Endothelial cell of umbilical vein (primary cell): ENCODE measurements at regions not wholly inside any gene's neighbourhood (a gene's known extent, or its start where the extent isn't known, plus 50 kb on each side); places are given as distances from the start of the nearest gene placed in this dataset.

Source experiments
- BruUV-seq: library from RNA; stranded (reverse); fragments of 400-500 nt; replicated peaks from 2 replicates; lab custom pipeline; 2021; lab: Mats Ljungman, UMichigan
- CTCF ChIA-PET: fragments of 300-600, 350-600 bp; sonication (Branson Sonifier 250); formaldehyde crosslinking; loops from one replicate; lab custom pipeline; 2021; ENCODE audit warnings: antibody characterized with exemption, inconsistent platforms; lab: Charles Lee
- POLR2A ChIA-PET: fragments of 300-600, 350-600 bp; sonication (Branson Sonifier 250); formaldehyde crosslinking; loops from one replicate; lab custom pipeline; 2021; ENCODE audit warnings: antibody characterized with exemption, inconsistent platforms; lab: Charles Lee
- DNase-seq: peaks from one replicate; pipeline ENCODE4 v3.0.0-alpha.2; 2011; ENCODE audit warnings: low read depth, low spot score
- FAIRE-seq: peaks from 2 replicates; lab custom pipeline; 2011; peaks lifted over from hg19 to GRCh38; lab: Jason Lieb, UNC
- H2AFZ ChIP-seq: 2 replicates; pipeline ENCODE4 v1.6.0; 2012; ENCODE audit warnings: low read depth, low read length, control low read depth, inconsistent platforms
- H3K27ac ChIP-seq: 2 replicates; pipeline ENCODE4 v1.5.1; 2011; ENCODE audit warnings: low read depth, mild to moderate bottlenecking, control low read depth, low read length, moderate library complexity; ENCODE audit not compliant: insufficient read depth
- H3K27me3 ChIP-seq, 2 experiments: 2 replicates each; pipeline versions ENCODE4 v1.6.0 to v1.6.1; 2011; ENCODE audit warnings: low read length in 2 of 2, mixed read lengths in 1 of 2; ENCODE audit not compliant: control insufficient read depth in 2 of 2, insufficient read depth in 2 of 2
- H3K36me3 ChIP-seq, 2 experiments: 2 replicates in 1 of 2; 3 replicates in 1 of 2; pipeline ENCODE4 v1.5.1; 2011; ENCODE audit warnings: low read length in 2 of 2, mild to moderate bottlenecking in 1 of 2, moderate library complexity in 1 of 2; ENCODE audit not compliant: control insufficient read depth in 2 of 2, insufficient read depth in 2 of 2; ENCODE audit errors: extremely low read depth in 1 of 2
- H3K4me1 ChIP-seq: 3 replicates; pipeline ENCODE4 v1.5.1; 2011; ENCODE audit warnings: mild to moderate bottlenecking, low read length; ENCODE audit not compliant: control insufficient read depth, insufficient read depth; ENCODE audit errors: extremely low read depth
- H3K4me2 ChIP-seq: 2 replicates; pipeline ENCODE4 v1.6.1; 2011; ENCODE audit warnings: low read length, control low read depth, mixed read lengths; ENCODE audit not compliant: insufficient read depth
- H3K4me3 ChIP-seq, 3 experiments: fragments of 200-600 bp in 1 of 3; sonication (generic), shearing (Covaris generic) in 1 of 3; replicated peaks in 1 of 3; 2 replicates each; pipeline ENCODE4 v1.5.1; 2011 to 2016; ENCODE audit warnings: control low read depth in 3 of 3, low read length in 3 of 3, mild to moderate bottlenecking in 2 of 3, inconsistent platforms in 1 of 3, low read depth in 1 of 3, moderate library complexity in 1 of 3; ENCODE audit not compliant: insufficient read depth in 1 of 3
- H3K79me2 ChIP-seq: 2 replicates; pipeline ENCODE4 v1.6.0; 2012; ENCODE audit warnings: low read length, inconsistent platforms; ENCODE audit not compliant: control insufficient read depth, insufficient read depth
- H3K9ac ChIP-seq: replicated peaks from 2 replicates; pipeline ENCODE3; 2011; ENCODE audit warnings: low read length, control low read depth; ENCODE audit not compliant: insufficient read depth; ENCODE audit errors: extremely low read depth
- H3K9me1 ChIP-seq: replicated peaks from 3 replicates; pipeline ENCODE4 v1.6.0; 2011; ENCODE audit warnings: mild to moderate bottlenecking, low read length; ENCODE audit not compliant: control insufficient read depth, insufficient read depth; ENCODE audit errors: extremely low read depth
- H3K9me3 ChIP-seq: replicated peaks from 2 replicates; pipeline ENCODE4 v1.5.1; 2012; ENCODE audit warnings: low read length, inconsistent platforms; ENCODE audit not compliant: control insufficient read depth, insufficient read depth
- H4K20me1 ChIP-seq: replicated peaks from 2 replicates; pipeline ENCODE3; 2011; ENCODE audit warnings: mild to moderate bottlenecking, low read length; ENCODE audit not compliant: control insufficient read depth, insufficient read depth; ENCODE audit errors: extremely low read depth
- CTCF ChIP-seq, 2 donors: IDR thresholded peaks; 1 replicate in 1 of 2; 2 replicates in 1 of 2; pipeline ENCODE4 v1.5.1; 2011; ENCODE audit warnings: low read length in 2 of 2, mild to moderate bottlenecking in 2 of 2, moderate library complexity in 2 of 2, control low read depth in 1 of 2, inconsistent platforms in 1 of 2, low read depth in 1 of 2; ENCODE audit not compliant: insufficient read depth in 1 of 2; ENCODE audit errors: extremely low read depth in 1 of 2
- EZH2 ChIP-seq: IDR thresholded peaks from 2 replicates; pipeline ENCODE4 v1.6.1; 2012; ENCODE audit warnings: borderline replicate concordance, low read depth, mild to moderate bottlenecking, moderate library complexity, low read length, inconsistent platforms; ENCODE audit not compliant: severe bottlenecking
- FOS ChIP-seq: IDR thresholded peaks from 2 replicates; pipeline ENCODE4 v1.6.1; 2011; ENCODE audit warnings: mild to moderate bottlenecking, low read length, moderate library complexity, borderline replicate concordance; ENCODE audit not compliant: insufficient read depth
- GATA2 ChIP-seq: IDR thresholded peaks from 2 replicates; pipeline ENCODE4 v1.7.0; 2011; ENCODE audit warnings: low read depth, mild to moderate bottlenecking, moderate library complexity, mixed read lengths, low read length; ENCODE audit not compliant: insufficient read length, insufficient read depth
- JUN ChIP-seq: IDR thresholded peaks from 2 replicates; pipeline ENCODE4 v1.6.1; 2011; ENCODE audit warnings: borderline replicate concordance, low read depth; ENCODE audit not compliant: insufficient read length, insufficient read depth
- MYC ChIP-seq: IDR thresholded peaks from one replicate; pipeline ENCODE4 v1.6.1; 2011; ENCODE audit warnings: mild to moderate bottlenecking, low read depth, low read length
- POLR2A ChIP-seq: IDR thresholded peaks from 2 replicates; pipeline ENCODE4 v1.6.1; 2012; ENCODE audit warnings: low read depth, mild to moderate bottlenecking, control low read depth, low read length
- POLR2AphosphoS5 ChIP-seq: IDR thresholded peaks from 2 replicates; pipeline ENCODE4 v1.6.1; 2012; ENCODE audit warnings: low read depth, mild to moderate bottlenecking, control low read depth, low read length, moderate library complexity; ENCODE audit not compliant: insufficient read depth
- dilution Hi-C: fragments of 300-500 bp; cut with MboI; formaldehyde crosslinking; loops from one replicate; pipeline ENCODE4 v1.15.0; 2019; ENCODE audit warnings: low sequenced_read_pairs; ENCODE audit not compliant: extremely low pct_ligation_motif_present
- intact Hi-C: fragments of 100-400 bp; cut with micrococcal nuclease; formaldehyde crosslinking; loops from one replicate; pipeline ENCODE4 v1.10.0; 2022
- TF ChIP-seq, protein P1 (sequence below): IDR thresholded peaks from 2 replicates; pipeline ENCODE4 v1.6.1; 2011; ENCODE audit not compliant: insufficient read depth, insufficient read length

- POLR2A ChIA-PET, result no interaction called here
- dilution Hi-C loops, result no loop called here
Measured at GRCh38 chr1:69077198-69077597, 490.5 kb upstream of the LRRC7 start.

More at GRCh38 chr1:69077198-69077597, 490.5 kb upstream of the LRRC7 start:
- H3K4me3 ChIP-seq, result no peak overlapping the region
- no peaks in the 10 kb centered on the region for H3K79me2 ChIP-seq
- FAIRE-seq (no peak), DNase-seq (no peak)
- H2AFZ ChIP-seq, result no peak overlapping the region
- no peaks in the 10 kb centered on the region for H3K9me3 ChIP-seq
- no peaks in the 10 kb centered on the region for H3K4me1 ChIP-seq
- no peaks in the 10 kb centered on the region for H3K27me3 ChIP-seq
- H3K9me1 ChIP-seq, result no peaks in the 10 kb centered on the region
- H3K4me2 ChIP-seq, result no peak overlapping the region
- intact Hi-C loops, result no loop called here
- no peaks in the 10 kb centered on the region for H3K36me3 ChIP-seq
- CTCF ChIA-PET, result no interaction called here
- BruUV-seq, result no TSS peak
- no peaks in the 10 kb centered on the region for H4K20me1 ChIP-seq
- H3K27ac ChIP-seq, result no peak overlapping the region
- H3K9ac ChIP-seq, result no peak overlapping the region
- TF ChIP-seq, protein P1, sequence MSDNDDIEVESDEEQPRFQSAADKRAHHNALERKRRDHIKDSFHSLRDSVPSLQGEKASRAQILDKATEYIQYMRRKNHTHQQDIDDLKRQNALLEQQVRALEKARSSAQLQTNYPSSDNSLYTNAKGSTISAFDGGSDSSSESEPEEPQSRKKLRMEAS, result no peak
- TF ChIP-seq FOS (no peak), GATA2 (no peak), JUN (no peak), CTCF (IDR thresholded peaks at IDR 0.05; ENCODE audit: extremely low read depth in 1 of 2, insufficient read depth in 1 of 2, low read depth in 1 of 2, low read length in 2 of 2) (no peak), POLR2AphosphoS5 (no peak), EZH2 (no peak), POLR2A (no peak), MYC (no peak)
